PC-3 (cell line): ENCODE measurements at regions not wholly inside any gene's neighbourhood (a gene's known extent, or its start where the extent isn't known, plus 50 kb on each side); places are given as distances from the start of the nearest gene placed in this dataset.
"Not testable (repeated sequence)": the region's sequence is repeated elsewhere in the genome, so short reads cannot be mapped to it uniquely, and the experiment has no call there.

ENCODE experiments used
- ATAC-seq: fragments of 200-7000 bp; cut with Tn5 transposase; 2 replicates; pipeline ENCODE4 v1.9.1; 2020; ENCODE audit warnings: mild to moderate bottlenecking, moderate library complexity
- BruUV-seq: library from RNA; stranded (reverse); fragments of 400-500 nt; replicated peaks from 2 replicates; lab custom pipeline; 2021; lab: Mats Ljungman, UMichigan
- CTCF ChIA-PET: fragments of 300-600 bp; sonication (Branson Sonifier 250); formaldehyde crosslinking; loops from one replicate; lab custom pipeline; 2022; ENCODE audit warnings: antibody characterized with exemption; lab: Charles Lee
- POLR2A ChIA-PET: fragments of 300-600 bp; sonication (Branson Sonifier 250); formaldehyde crosslinking; loops from one replicate; lab custom pipeline; 2022; ENCODE audit warnings: antibody characterized with exemption; ENCODE audit not compliant: unreplicated experiment; lab: Charles Lee
- DNase-seq: peaks from one replicate; pipeline ENCODE4 v3.0.0-alpha.2; 2015
- H2AFZ ChIP-seq: fragments of 300-600 bp; sonication (generic); 2 replicates; pipeline ENCODE4 v1.6.0; 2016; ENCODE audit warnings: antibody characterized with exemption, low read length
- H3F3A ChIP-seq: fragments of 300-600 bp; sonication (generic); one replicate; pipeline ENCODE4 v1.6.0; 2017; ENCODE audit warnings: antibody characterized with exemption, low read length, control low read depth, mild to moderate bottlenecking; ENCODE audit not compliant: unreplicated experiment
- H3K27ac ChIP-seq: fragments of 300-600 bp; sonication (generic); 2 replicates; pipeline ENCODE4 v1.5.1; 2016; ENCODE audit warnings: mild to moderate bottlenecking, low read length
- H3K27me3 ChIP-seq: fragments of 300-600 bp; sonication (generic); 2 replicates; pipeline ENCODE4 v1.6.1; 2016; ENCODE audit warnings: low read length, mixed read lengths
- H3K36me3 ChIP-seq: fragments of 300-600 bp; sonication (generic); 2 replicates; pipeline ENCODE4 v1.6.1; 2016; ENCODE audit warnings: low read depth, mixed run types, low read length, mixed read lengths
- H3K4me1 ChIP-seq: fragments of 300-600 bp; sonication (generic); 2 replicates; pipeline ENCODE4 v1.5.1; 2016; ENCODE audit warnings: low read length; ENCODE audit not compliant: insufficient read depth
- H3K4me2 ChIP-seq: fragments of 300-600 bp; sonication (generic); 2 replicates; pipeline ENCODE4 v1.6.0; 2016; ENCODE audit warnings: low read length
- H3K4me3 ChIP-seq: fragments of 300-600 bp; sonication (generic); 2 replicates; pipeline ENCODE4 v1.5.1; 2016; ENCODE audit warnings: mild to moderate bottlenecking, low read length, mixed read lengths
- H3K79me2 ChIP-seq: fragments of 300-600 bp; sonication (generic); 2 replicates; pipeline ENCODE4 v1.6.1; 2017; ENCODE audit warnings: low read length, mixed read lengths
- H3K9ac ChIP-seq: fragments of 300-600 bp; sonication (generic); 2 replicates; pipeline ENCODE4 v1.6.0; 2016; ENCODE audit warnings: mild to moderate bottlenecking, low read length
- H3K9me2 ChIP-seq: fragments of 300-600 bp; sonication (generic); replicated peaks from 2 replicates; pipeline ENCODE4 v1.6.1; 2016; ENCODE audit warnings: mixed run types, low read length, mixed read lengths
- H3K9me3 ChIP-seq: fragments of 300-600 bp; sonication (generic); 2 replicates; pipeline ENCODE4 v1.6.1; 2016; ENCODE audit warnings: low read length, mixed read lengths
- H4K20me1 ChIP-seq: fragments of 300-600 bp; sonication (generic); 2 replicates; pipeline ENCODE4 v1.6.1; 2016; ENCODE audit warnings: low read length, mixed read lengths
- CTCF ChIP-seq: fragments of 300-600 bp; sonication (generic); conservative IDR thresholded peaks from 2 replicates; pipeline ENCODE4 v1.5.1; 2017; ENCODE audit warnings: antibody characterized with exemption, low read depth, mild to moderate bottlenecking, low read length
- EZH2 ChIP-seq: fragments of 300-600 bp; sonication (generic); IDR thresholded peaks from one replicate; pipeline ENCODE4 v1.6.1; 2017; ENCODE audit warnings: antibody characterized with exemption, mild to moderate bottlenecking, low read length; ENCODE audit not compliant: unreplicated experiment
- EZH2phosphoT487 ChIP-seq: fragments of 300-600 bp; sonication (generic); IDR thresholded peaks from 2 replicates; pipeline ENCODE4 v1.6.1; 2018; ENCODE audit warnings: mild to moderate bottlenecking, antibody characterized with exemption, low read length, borderline replicate concordance
- intact Hi-C: fragments of 100-400 bp; cut with micrococcal nuclease; formaldehyde crosslinking; loops from 2 replicates; pipeline ENCODE4 v1.9.0; 2023

DNA sequence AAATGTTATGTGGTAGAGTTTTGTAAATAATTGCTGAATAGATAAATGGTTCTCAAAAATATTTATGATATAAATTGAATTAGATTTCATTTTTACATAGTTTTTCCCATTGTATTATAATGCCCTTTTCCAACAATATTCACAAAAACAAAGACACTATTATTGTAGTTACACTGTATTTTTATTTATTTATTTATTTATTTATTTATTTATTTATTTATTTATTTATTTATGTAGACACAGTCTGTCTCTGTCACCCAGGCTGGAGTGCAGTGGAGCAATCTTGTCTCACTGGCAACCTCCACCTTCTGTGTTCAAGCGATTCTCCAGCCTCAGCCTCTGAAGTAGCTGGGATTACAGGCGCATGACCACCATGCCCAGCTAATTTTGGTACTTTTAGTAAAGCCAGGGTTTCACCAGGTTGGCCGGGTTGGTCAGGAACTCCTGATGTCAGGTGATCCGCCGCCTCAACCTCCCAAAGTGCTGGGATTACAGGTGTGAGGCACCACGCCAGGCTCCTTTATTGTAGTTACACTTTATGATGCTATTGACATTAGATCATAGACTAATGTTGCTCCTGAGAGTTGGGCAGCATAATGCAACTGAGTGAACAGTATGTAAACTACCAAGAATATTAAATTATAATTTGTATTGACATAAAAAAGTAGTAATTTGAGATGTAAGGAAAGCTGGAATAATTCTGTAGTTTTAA, 1430.0 kb upstream of the PRMT6 start:
- Histone ChIP-seq H3K9me3 (no peaks in the 10 kb centered on the region), H3K9ac (no peak overlapping the region), H3K27ac (no peak overlapping the region), H3K4me2 (no peak overlapping the region), H3K79me2 (no peaks in the 10 kb centered on the region), H4K20me1 (no peaks in the 10 kb centered on the region), H3K36me3 (no peaks in the 10 kb centered on the region), H3K9me2 (no peaks in the 10 kb centered on the region), H3K4me3 (no peak overlapping the region), H3F3A (no peaks in the 10 kb centered on the region), H3K4me1 (no peaks in the 10 kb centered on the region), H3K27me3 (no peaks in the 10 kb centered on the region), H2AFZ (no peak overlapping the region)
- DNase-seq (no peak), ATAC-seq (no peak)
- no TSS peak for BruUV-seq
- ChIA-PET CTCF (no interaction called here), POLR2A (interaction anchor here (0.7 kb wide), 1 partner anchor 1862 kb away, joined by 3 read pairs; no protein-coding TSS in a partner anchor)
- intact Hi-C loops = loop anchor here (10.0 kb wide), 1 partner anchor 48 kb away; no protein-coding TSS in a partner anchor
- TF ChIP-seq EZH2phosphoT487 = no peak
- no peak for TF ChIP-seq CTCF
- TF ChIP-seq EZH2 = no peak

DNA sequence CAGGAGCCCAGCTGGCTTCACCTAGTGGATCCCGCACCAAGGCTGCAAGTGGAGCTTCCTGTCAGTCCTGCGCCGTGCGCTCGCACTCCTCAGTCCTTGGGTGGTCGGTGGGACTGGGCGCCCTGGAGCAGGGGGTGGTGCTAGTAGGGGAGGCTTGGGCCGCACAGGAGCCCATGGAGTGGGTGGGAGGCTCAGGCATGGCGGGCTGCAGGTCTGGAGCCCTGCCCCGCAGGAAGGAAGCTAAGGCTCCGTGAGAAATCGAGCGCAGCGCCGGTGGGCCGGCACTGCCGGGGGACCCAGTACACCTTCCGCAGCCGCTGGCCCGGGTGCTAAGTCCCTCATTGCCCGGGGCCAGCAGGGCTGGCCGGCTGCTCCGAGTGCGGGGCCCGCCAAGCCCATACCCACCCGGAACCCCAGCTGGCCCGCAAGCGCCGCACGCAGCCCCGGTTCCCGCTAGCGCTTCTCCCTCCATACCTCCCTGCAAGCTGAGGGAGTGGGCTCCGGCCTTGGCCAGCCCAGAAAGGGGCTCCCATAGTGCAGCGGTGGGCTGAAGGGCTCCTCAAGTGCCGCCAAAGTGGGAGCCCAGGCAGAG, 1425.2 kb upstream of the PRMT6 start:
- POLR2A ChIA-PET = interaction anchor here (0.7 kb wide), 1 partner anchor 179 kb away, joined by 3 read pairs; no protein-coding TSS in a partner anchor
- H3K4me2 ChIP-seq, BruUV-seq, H3K9me2 ChIP-seq, H3K9me3 ChIP-seq, H3K4me3 ChIP-seq, H3K36me3 ChIP-seq, CTCF ChIA-PET, H3K27ac ChIP-seq, DNase-seq, H3F3A ChIP-seq, H4K20me1 ChIP-seq, ATAC-seq, intact Hi-C loops, H3K27me3 ChIP-seq, H2AFZ ChIP-seq, H3K79me2 ChIP-seq, H3K4me1 ChIP-seq, H3K9ac ChIP-seq: not testable (repeated sequence)

DNA sequence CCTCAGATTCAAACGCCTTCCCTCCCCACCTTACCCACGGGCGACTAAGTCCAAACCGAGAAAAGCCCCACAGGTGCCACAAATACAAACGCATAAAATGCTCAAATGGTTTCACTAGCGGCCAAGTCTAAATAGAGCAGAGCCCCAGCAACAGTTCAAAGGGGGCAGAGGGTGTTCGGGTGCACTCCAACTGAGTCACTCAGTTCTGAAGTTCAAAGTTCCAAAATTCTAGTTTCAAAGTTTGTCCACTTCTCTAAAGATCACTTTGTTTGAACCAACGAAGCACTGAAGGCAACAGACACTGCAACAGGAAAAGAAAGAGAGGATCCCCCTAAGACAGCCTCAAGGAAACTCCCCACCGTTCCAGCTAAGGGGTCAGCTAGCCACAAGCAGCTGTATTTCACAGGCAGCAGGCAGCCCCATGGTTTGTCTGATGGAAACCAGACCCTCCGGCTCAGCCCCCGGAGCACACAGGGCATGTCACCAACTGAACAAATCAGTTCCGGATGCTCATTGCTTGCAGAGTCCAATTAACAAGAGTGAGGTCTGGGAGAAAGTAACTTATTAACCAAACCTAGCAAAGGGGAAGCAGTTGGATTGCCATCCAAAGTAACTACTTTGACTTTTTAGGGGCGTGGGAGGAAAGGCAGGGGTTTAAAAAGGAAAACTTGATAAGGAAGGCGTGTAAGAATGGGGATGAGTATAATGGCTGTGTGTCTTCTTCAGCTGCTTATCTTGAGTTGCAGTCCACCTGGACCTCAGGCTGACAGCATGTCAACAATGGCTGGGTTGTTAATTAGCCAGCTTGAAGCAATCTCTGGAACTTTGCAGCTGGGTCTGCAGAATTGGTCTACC, 1423.9 kb upstream of the PRMT6 start:
- H3K79me2 ChIP-seq = no peaks in the 10 kb centered on the region
- no peaks in the 10 kb centered on the region for H3K9me3 ChIP-seq
- H3K9ac ChIP-seq = no peak overlapping the region
- intact Hi-C loops = no loop called here
- ChIA-PET CTCF (no interaction called here), POLR2A (no interaction called here)
- no peak for DNase-seq
- no peak overlapping the region for H2AFZ ChIP-seq
- no peak overlapping the region for H3K4me3 ChIP-seq
- no peaks in the 10 kb centered on the region for H3F3A ChIP-seq
- no TSS peak for BruUV-seq
- H3K9me2 ChIP-seq = no peaks in the 10 kb centered on the region
- H4K20me1 ChIP-seq = no peaks in the 10 kb centered on the region
- no peaks in the 10 kb centered on the region for H3K4me1 ChIP-seq
- ATAC-seq = no peak
- no peak overlapping the region for H3K4me2 ChIP-seq
- no peaks in the 10 kb centered on the region for H3K27me3 ChIP-seq
- H3K27ac ChIP-seq = no peak overlapping the region
- TF ChIP-seq EZH2phosphoT487 = no peak
- no peak for TF ChIP-seq CTCF
- no peak for TF ChIP-seq EZH2
- no peaks in the 10 kb centered on the region for H3K36me3 ChIP-seq
